Lung (tissue), 11 donors: ENCODE measurements at regions not wholly inside any gene's neighbourhood (a gene's known extent, or its start where the extent isn't known, plus 50 kb on each side); places are given as distances from the start of the nearest gene placed in this dataset.

Source experiments
- ATAC-seq: fragments of 200-7000 bp; cut with Tn5 transposase; one replicate; pipeline ENCODE4 v1.9.1; 2020; ENCODE audit warnings: moderate number of reproducible peaks; ENCODE audit not compliant: insufficient read depth, low FRiP score
- DNase-seq, 3 donors: peaks; one replicate each; pipeline ENCODE4 v3.0.0-alpha.2; 2013 to 2017
- H3K27ac ChIP-seq, 2 donors: one replicate each; pipeline ENCODE4 v1.5.1; 2013; ENCODE audit warnings: mild to moderate bottlenecking in 2 of 2, moderate library complexity in 2 of 2, control low read depth in 1 of 2, inconsistent platforms in 1 of 2, low read depth in 1 of 2, low read length in 1 of 2
- H3K27me3 ChIP-seq, 3 donors: one replicate each; pipeline ENCODE4 v1.5.1; 2013; ENCODE audit warnings: low read length in 2 of 3; ENCODE audit not compliant: control insufficient read depth in 3 of 3, insufficient read depth in 3 of 3
- H3K36me3 ChIP-seq, 4 donors: one replicate each; pipeline ENCODE4 v1.5.1; 2013; ENCODE audit warnings: low read length in 4 of 4, mild to moderate bottlenecking in 1 of 4, moderate library complexity in 1 of 4; ENCODE audit not compliant: control insufficient read depth in 4 of 4, insufficient read depth in 4 of 4
- H3K4me1 ChIP-seq, 5 donors: one replicate each; pipeline ENCODE4 v1.5.1; 2013; ENCODE audit warnings: low read length in 5 of 5, mild to moderate bottlenecking in 2 of 5, moderate library complexity in 1 of 5; ENCODE audit not compliant: control insufficient read depth in 5 of 5, insufficient read depth in 5 of 5
- H3K4me3 ChIP-seq: one replicate; pipeline ENCODE4 v1.5.1; 2013; ENCODE audit warnings: mild to moderate bottlenecking, control low read depth, moderate library complexity
- H3K9ac ChIP-seq, 2 donors: one replicate each; pipeline ENCODE4 v1.5.1; 2013; ENCODE audit warnings: low read length in 2 of 2, control low read depth in 1 of 2; ENCODE audit not compliant: insufficient read depth in 1 of 2
- H3K9me3 ChIP-seq, 4 donors: one replicate each; pipeline ENCODE4 v1.5.1; 2013; ENCODE audit warnings: low read length in 3 of 4, mild to moderate bottlenecking in 1 of 4, moderate library complexity in 1 of 4; ENCODE audit not compliant: control insufficient read depth in 4 of 4, insufficient read depth in 3 of 4
- WGBS, 2 donors: extraction: QIAGEN DNeasy Blood & Tissue Kit; methylation state at CpG; one replicate each; pipeline ENCODE4 v1.1.7; 2013; 5-methylcytosine and 5-hydroxymethylcytosine counted together
- TF ChIP-seq, protein P1 (sequence below): IDR thresholded peaks from 2 replicates; pipeline ENCODE4 v1.5.1; 2012; ENCODE audit warnings: mild to moderate bottlenecking; ENCODE audit errors: control extremely low read depth, extremely low read depth
- donor health status: control.
- donor health status: control.
- donor health status: Bipolar disorder and iron deficiency.
- donor health status: healthy.
- donor health status: DM: yes; HTN: yes; CAD: no.

DNA sequence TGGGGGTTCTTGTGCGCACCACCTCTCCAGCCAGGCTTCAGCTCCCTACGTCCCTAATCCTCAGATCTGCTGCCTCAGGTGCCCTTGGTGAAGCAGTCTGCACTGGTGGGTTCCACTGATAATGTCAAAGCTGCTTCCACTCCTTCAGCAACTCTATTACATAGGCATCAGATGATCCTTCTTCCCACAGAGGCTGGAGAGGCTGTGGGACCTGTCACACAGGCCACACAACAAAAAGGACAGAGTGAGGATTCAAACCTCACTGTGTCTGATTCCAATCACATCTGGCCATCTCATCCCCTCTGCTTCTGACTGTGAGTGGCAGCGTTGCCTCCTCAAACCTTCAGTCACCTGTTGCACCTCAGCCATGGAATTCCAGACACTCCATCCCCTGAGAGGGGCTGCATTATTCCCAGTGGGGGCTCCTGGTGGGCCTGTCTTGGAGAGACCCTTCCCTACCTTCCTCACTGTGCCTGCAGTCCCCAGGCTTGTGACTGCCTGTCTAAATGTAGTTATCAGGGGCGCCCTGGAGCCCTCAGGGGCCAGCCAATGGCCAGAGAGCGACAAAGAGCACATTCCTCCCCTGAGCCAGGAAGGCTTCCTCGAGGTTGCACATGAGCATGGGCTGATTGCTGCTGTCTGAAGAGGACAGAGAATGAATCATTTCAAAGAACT, 211.4 kb upstream of the ECI2 start:
- Histone ChIP-seq H3K9ac (no peak overlapping the region), H3K4me1 (peaks cover 0 to 14% (median 4%) of the 10 kb centered on the region in 5 donors), H3K9me3 (no peaks in the 10 kb centered on the region), H3K27me3 (peaks cover 0 to 29% (median 2%) of the 10 kb centered on the region in 3 donors), H3K27ac (peak overlapping the region in 1 of 2 donors; percentile 67), H3K36me3 (no peaks in the 10 kb centered on the region), H3K4me3 (no peak overlapping the region)
- TF ChIP-seq, protein P1, sequence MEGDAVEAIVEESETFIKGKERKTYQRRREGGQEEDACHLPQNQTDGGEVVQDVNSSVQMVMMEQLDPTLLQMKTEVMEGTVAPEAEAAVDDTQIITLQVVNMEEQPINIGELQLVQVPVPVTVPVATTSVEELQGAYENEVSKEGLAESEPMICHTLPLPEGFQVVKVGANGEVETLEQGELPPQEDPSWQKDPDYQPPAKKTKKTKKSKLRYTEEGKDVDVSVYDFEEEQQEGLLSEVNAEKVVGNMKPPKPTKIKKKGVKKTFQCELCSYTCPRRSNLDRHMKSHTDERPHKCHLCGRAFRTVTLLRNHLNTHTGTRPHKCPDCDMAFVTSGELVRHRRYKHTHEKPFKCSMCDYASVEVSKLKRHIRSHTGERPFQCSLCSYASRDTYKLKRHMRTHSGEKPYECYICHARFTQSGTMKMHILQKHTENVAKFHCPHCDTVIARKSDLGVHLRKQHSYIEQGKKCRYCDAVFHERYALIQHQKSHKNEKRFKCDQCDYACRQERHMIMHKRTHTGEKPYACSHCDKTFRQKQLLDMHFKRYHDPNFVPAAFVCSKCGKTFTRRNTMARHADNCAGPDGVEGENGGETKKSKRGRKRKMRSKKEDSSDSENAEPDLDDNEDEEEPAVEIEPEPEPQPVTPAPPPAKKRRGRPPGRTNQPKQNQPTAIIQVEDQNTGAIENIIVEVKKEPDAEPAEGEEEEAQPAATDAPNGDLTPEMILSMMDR = no peak
- 78 to 87% methylated on average over 6 of the region's 6 CpGs for WGBS, 2 donors
- DNase-seq (no peak), ATAC-seq (no peak)

DNA sequence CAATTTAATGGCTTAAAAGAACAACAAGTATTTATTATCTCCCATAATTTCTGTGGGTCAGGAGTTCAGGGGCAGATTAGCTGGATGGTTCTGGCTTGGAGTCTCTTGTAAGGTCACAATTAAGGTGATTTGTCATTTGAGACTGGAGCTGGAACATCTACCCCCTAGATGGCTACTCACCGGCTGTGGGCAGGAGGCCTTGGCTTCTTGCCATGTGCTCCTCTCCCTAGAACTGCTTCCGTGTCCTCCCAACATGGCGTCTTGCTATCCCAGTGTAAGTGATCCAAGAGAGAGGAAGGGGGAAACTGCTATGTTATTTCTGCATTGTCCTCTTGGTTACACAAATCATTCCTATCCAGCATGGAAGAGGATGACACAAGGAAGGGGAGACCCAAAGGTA, 210.2 kb upstream of the ECI2 start:
- H3K27ac ChIP-seq = peak overlapping the region in 1 of 2 donors; percentile 79
- H3K36me3 ChIP-seq = no peaks in the 10 kb centered on the region
- H3K9me3 ChIP-seq = no peaks in the 10 kb centered on the region
- H3K4me1 ChIP-seq = peaks cover 0 to 8% (median 3%) of the 10 kb centered on the region in 5 donors
- H3K4me3 ChIP-seq = no peak overlapping the region
- no peak overlapping the region for H3K9ac ChIP-seq
- 91 to 95% methylated on average over 3 of the region's 3 CpGs for WGBS, 2 donors
- peaks cover 0 to 23% (median 2%) of the 10 kb centered on the region in 3 donors for H3K27me3 ChIP-seq
- TF ChIP-seq, protein P1 = no peak
- DNase-seq (no peak), ATAC-seq (no peak)

DNA sequence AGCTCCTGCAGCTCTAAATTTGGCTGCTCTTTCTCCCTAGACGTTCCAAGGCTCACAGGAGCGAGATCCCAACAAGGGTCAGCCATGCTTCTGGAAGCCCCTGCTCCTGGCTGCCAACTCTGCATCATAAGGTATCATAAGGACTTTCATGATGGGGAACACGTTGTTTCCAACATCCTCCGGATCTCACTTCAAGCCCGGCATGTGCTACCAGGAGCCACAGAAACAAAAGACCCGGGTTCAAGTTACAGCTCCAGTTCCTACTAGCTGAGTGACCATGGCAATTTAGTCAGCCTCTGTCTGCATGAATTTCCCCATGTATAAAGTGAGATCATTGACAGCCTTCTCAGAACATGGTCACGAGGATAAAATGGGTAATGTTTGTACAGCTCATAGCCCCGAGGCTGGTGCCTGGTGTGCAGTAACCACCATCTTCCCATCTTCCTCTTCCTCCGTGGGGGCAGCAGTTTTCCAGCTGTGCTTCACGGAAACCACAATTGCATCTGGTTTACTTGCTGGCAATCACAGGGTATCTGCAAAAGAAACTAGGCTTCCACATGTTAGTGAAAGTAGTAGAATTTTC, 209.0 kb upstream of the ECI2 start:
- no peak for DNase-seq
- ATAC-seq = peak; percentile 45
- TF ChIP-seq, protein P1 = no peak
- no peak overlapping the region for H3K4me3 ChIP-seq
- peaks cover 0 to 5% (median 2%) of the 10 kb centered on the region in 5 donors for H3K4me1 ChIP-seq
- no peak overlapping the region for H3K9ac ChIP-seq
- H3K9me3 ChIP-seq = no peaks in the 10 kb centered on the region
- no peak overlapping the region for H3K27ac ChIP-seq
- WGBS, 2 donors = 58 to 73% methylated on average over 10 of the region's 10 CpGs
- no peaks in the 10 kb centered on the region for H3K36me3 ChIP-seq
- H3K27me3 ChIP-seq = peaks cover 0 to 20% (median 3%) of the 10 kb centered on the region in 3 donors
